Right kidney (tissue), 1 donor: ENCODE measurements at regions not wholly inside any gene's neighbourhood (a gene's known extent, or its start where the extent isn't known, plus 50 kb on each side); places are given as distances from the start of the nearest gene placed in this dataset.
"Not testable (repeated sequence)": the region's sequence is repeated elsewhere in the genome, so short reads cannot be mapped to it uniquely, and the experiment has no call there.

Experiments used
- DNase-seq: peaks from one replicate; pipeline ENCODE4 v3.0.0-alpha.2; 2016

- DNase-seq: no peak
Measured at GRCh38 chr18:28357766-28358401, 181.0 kb upstream of the CDH2 start.

- no peak for DNase-seq
Measured at GRCh38 chr18:28350821-28351220, 173.9 kb upstream of the CDH2 start.

GRCh38 chr18:28342231-28342630, 165.3 kb upstream of the CDH2 start:
- DNase-seq: no peak

- no peak for DNase-seq
Measured at GRCh38 chr18:28338316-28338715, 161.4 kb upstream of the CDH2 start.

GRCh38 chr18:28334516-28334915, 157.6 kb upstream of the CDH2 start:
- no peak for DNase-seq

- DNase-seq: no peak
Measured at GRCh38 chr18:28332071-28332470, 155.1 kb upstream of the CDH2 start.

GRCh38 chr18:28331551-28331950, 154.6 kb upstream of the CDH2 start:
- DNase-seq: no peak

GRCh38 chr18:28313602-28314001, 136.7 kb upstream of the CDH2 start:
- DNase-seq: no peak

GRCh38 chr18:28288784-28289183, 111.9 kb upstream of the CDH2 start:
- DNase-seq: no peak

GRCh38 chr18:28287146-28287545, 110.2 kb upstream of the CDH2 start:
- no peak for DNase-seq

- no peak for DNase-seq
Measured at GRCh38 chr18:28284132-28284531, 107.2 kb upstream of the CDH2 start.

GRCh38 chr18:28281400-28281799, 104.5 kb upstream of the CDH2 start:
- no peak for DNase-seq

- no peak for DNase-seq
Measured at GRCh38 chr18:28269750-28270149, 92.8 kb upstream of the CDH2 start.

- no peak for DNase-seq
Measured at GRCh38 chr18:28267878-28268625, 91.1 kb upstream of the CDH2 start.

GRCh38 chr18:28267276-28267675, 90.3 kb upstream of the CDH2 start:
- DNase-seq: no peak

- DNase-seq: no peak
Measured at GRCh38 chr18:28256166-28256565, 79.2 kb upstream of the CDH2 start.

GRCh38 chr18:28248653-28249052, 71.7 kb upstream of the CDH2 start:
- DNase-seq: no peak

GRCh38 chr18:28240626-28241025, 63.7 kb upstream of the CDH2 start:
- DNase-seq: not testable (repeated sequence)

GRCh38 chr18:28236487-28236886, 59.6 kb upstream of the CDH2 start:
- no peak for DNase-seq
